Body of pancreas (tissue), 4 donors: ENCODE measurements at regions not wholly inside any gene's neighbourhood (a gene's known extent, or its start where the extent isn't known, plus 50 kb on each side); places are given as distances from the start of the nearest gene placed in this dataset.

Experiments used
- ATAC-seq: fragments of 150-250 bp; one replicate; pipeline ENCODE4 v1.9.1; 2016
- DNase-seq, 4 donors: peaks; one replicate each; pipeline ENCODE4 v3.0.0-alpha.2; 2019
- H3K27ac ChIP-seq, 4 donors: fragments of 200-600 bp; sonication (generic); 1 replicate in 3 of 4; 2 replicates in 1 of 4; pipeline versions ENCODE4 v1.5.1 to v1.6.1; 2016 to 2019; ENCODE audit warnings: mild to moderate bottlenecking in 1 of 4, mixed read lengths in 1 of 4, moderate library complexity in 1 of 4
- H3K27me3 ChIP-seq, 2 donors: fragments of 200-600 bp; sonication (generic); one replicate each; pipeline ENCODE4 v1.6.0; 2016; ENCODE audit warnings: mild to moderate bottlenecking in 1 of 2
- H3K36me3 ChIP-seq, 2 donors: fragments of 200-600 bp; sonication (generic); replicated peaks in 1 of 2; 2 replicates each; pipeline ENCODE4 v1.5.1; 2016; ENCODE audit warnings: low read depth in 2 of 2; ENCODE audit not compliant: insufficient read depth in 1 of 2
- H3K4me1 ChIP-seq: fragments of 200-600 bp; sonication (generic); one replicate; pipeline ENCODE4 v1.6.0; 2016
- H3K4me3 ChIP-seq, 2 donors: fragments of 200-600 bp; sonication (generic); 1 replicate in 1 of 2; 2 replicates in 1 of 2; pipeline ENCODE4 v1.5.1; 2016 to 2019
- H3K9me3 ChIP-seq, 3 donors: fragments of 200-600 bp; sonication (generic); 1 replicate in 2 of 3; 2 replicates in 1 of 3; pipeline ENCODE4 v1.5.1; 2016
- CTCF ChIP-seq, 7 experiments: fragments of 450-650 bp in 4 of 7; fragments of 200-600 bp in 3 of 7; sonication (generic) in 3 of 7; IDR thresholded peaks; one replicate each; pipeline ENCODE4 v1.5.1; 2016 to 2019; ENCODE audit warnings: antibody characterized with exemption in 7 of 7
- POLR2A ChIP-seq, 3 donors: fragments of 450-650 bp; IDR thresholded peaks; one replicate each; pipeline ENCODE4 v1.6.1; 2016; ENCODE audit warnings: antibody characterized with exemption in 3 of 3, mild to moderate bottlenecking in 2 of 3
- WGBS, 2 donors: methylation state at CpG; one replicate each; pipeline ENCODE4 v1.1.5; 2017; 5-methylcytosine and 5-hydroxymethylcytosine counted together
- intact Hi-C: fragments of 100-400 bp; cut with DNase I; formaldehyde crosslinking; loops from one replicate; pipeline ENCODE4 v1.15.1; 2023

DNA sequence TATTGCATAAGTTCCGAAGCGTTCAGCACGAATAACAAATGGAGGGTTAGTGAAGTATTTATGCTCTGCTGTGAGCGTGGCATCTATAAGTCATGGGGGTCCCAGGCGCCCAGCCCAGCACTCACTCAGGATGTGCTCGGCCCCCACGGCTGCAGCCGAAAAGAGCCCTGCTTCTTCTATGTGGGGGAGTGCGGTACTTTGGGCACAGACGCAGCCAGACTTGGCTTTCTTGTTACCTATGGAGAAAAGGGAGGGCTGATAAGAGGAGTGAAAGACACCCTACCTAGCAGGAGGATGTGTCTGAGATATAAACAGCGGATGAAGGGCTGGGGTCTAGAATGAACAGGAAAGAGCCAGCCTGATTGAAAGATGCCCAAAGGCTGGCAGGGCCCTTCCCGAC, 51.4 kb downstream of the MRPL36 start:
- no peak overlapping the region for H3K27ac ChIP-seq
- no peaks in the 10 kb centered on the region for H3K4me1 ChIP-seq
- TF ChIP-seq POLR2A (IDR thresholded peaks at IDR 0.05) (no peak), CTCF (IDR thresholded peaks at IDR 0.05) (no peak)
- no peak for ATAC-seq
- H3K4me3 ChIP-seq: no peak overlapping the region
- H3K9me3 ChIP-seq: no peaks in the 10 kb centered on the region
- WGBS, 2 donors: 74 to 77% methylated on average over 11 to 12 of the region's 12 CpGs
- intact Hi-C loops: no loop called here
- no peaks in the 10 kb centered on the region for H3K36me3 ChIP-seq
- no peaks in the 10 kb centered on the region for H3K27me3 ChIP-seq
- DNase-seq: no peak

- TF ChIP-seq CTCF (IDR thresholded peaks at IDR 0.05) (no peak), POLR2A (IDR thresholded peaks at IDR 0.05) (no peak)
- Histone ChIP-seq H3K4me1 (no peaks in the 10 kb centered on the region), H3K9me3 (no peaks in the 10 kb centered on the region), H3K4me3 (no peak overlapping the region), H3K27ac (no peak overlapping the region), H3K27me3 (no peaks in the 10 kb centered on the region), H3K36me3 (no peaks in the 10 kb centered on the region)
- ATAC-seq (no peak), DNase-seq (no peak)
- intact Hi-C loops: no loop called here
- 63 to 81% methylated on average over 5 of the region's 5 CpGs for WGBS, 2 donors
These were observed 51.9 kb downstream of the MRPL36 start for GRCh38 chr5:1747803-1748085.

GRCh38 chr5:1747079-1747802, 52.4 kb downstream of the MRPL36 start:
- no peak for TF ChIP-seq CTCF (IDR thresholded peaks at IDR 0.05)
- TF ChIP-seq POLR2A (IDR thresholded peaks at IDR 0.05): no peak
- Histone ChIP-seq H3K27ac (no peak overlapping the region), H3K27me3 (no peaks in the 10 kb centered on the region), H3K4me3 (no peak overlapping the region), H3K4me1 (no peaks in the 10 kb centered on the region), H3K9me3 (no peaks in the 10 kb centered on the region), H3K36me3 (no peaks in the 10 kb centered on the region)
- DNase-seq (peak in 1 of 4 donors; percentile 4), ATAC-seq (no peak)
- WGBS, 2 donors: 62 to 68% methylated on average over 21 to 22 of the region's 24 CpGs
- intact Hi-C loops: no loop called here

- WGBS, 2 donors: 80 to 82% methylated on average over 49 to 56 of the region's 63 CpGs
- peak in 1 of 4 donors; percentile 4 for DNase-seq
These were observed 53.1 kb downstream of the MRPL36 start for GRCh38 chr5:1746371-1747078.

More at GRCh38 chr5:1746371-1747078, 53.1 kb downstream of the MRPL36 start:
- Histone ChIP-seq H3K4me3 (no peak overlapping the region), H3K27me3 (no peaks in the 10 kb centered on the region), H3K4me1 (no peaks in the 10 kb centered on the region), H3K36me3 (no peaks in the 10 kb centered on the region), H3K9me3 (no peaks in the 10 kb centered on the region), H3K27ac (no peak overlapping the region)
- intact Hi-C loops: no loop called here
- ATAC-seq: no peak
- TF ChIP-seq POLR2A (IDR thresholded peaks at IDR 0.05) (no peak), CTCF (IDR thresholded peaks at IDR 0.05) (no peak)
